Progenitor cell of endocrine pancreas (in vitro differentiated cells): ENCODE measurements at regions not wholly inside any gene's neighbourhood (a gene's known extent, or its start where the extent isn't known, plus 50 kb on each side); places are given as distances from the start of the nearest gene placed in this dataset.

ENCODE experiments used
- DNase-seq: peaks from one replicate; pipeline ENCODE4 v3.0.0; 2021; ENCODE audit warnings: low spot score; ENCODE audit not compliant: unreplicated experiment
- H3K27ac Mint-ChIP-seq: 2 replicates; pipeline ENCODE4 v1.8.0; 2021; ENCODE audit warnings: mild to moderate bottlenecking, moderate library complexity, mixed read lengths
- H3K27me3 Mint-ChIP-seq: 2 replicates; pipeline ENCODE4 v1.8.0; 2021; ENCODE audit warnings: mixed read lengths
- H3K36me3 Mint-ChIP-seq: 2 replicates; pipeline ENCODE4 v1.8.0; 2022; ENCODE audit warnings: mixed read lengths; ENCODE audit not compliant: insufficient read depth
- H3K4me1 Mint-ChIP-seq: 2 replicates; pipeline ENCODE4 v1.8.0; 2021; ENCODE audit warnings: low read depth, mixed read lengths
- H3K4me3 Mint-ChIP-seq: 2 replicates; pipeline ENCODE4 v1.8.0; 2021; ENCODE audit warnings: low read depth, mild to moderate bottlenecking, moderate library complexity, mixed read lengths
- H3K9me3 Mint-ChIP-seq: 2 replicates; pipeline ENCODE4 v1.8.0; 2021; ENCODE audit warnings: low read depth, mixed read lengths
- TF ChIP-seq, protein P1 (sequence below): fragments of 200-600 bp; sonication (generic); IDR thresholded peaks from one replicate; pipeline ENCODE4 v1.5.0; 2021; ENCODE audit warnings: antibody characterized with exemption, mild to moderate bottlenecking; ENCODE audit not compliant: unreplicated experiment

DNA sequence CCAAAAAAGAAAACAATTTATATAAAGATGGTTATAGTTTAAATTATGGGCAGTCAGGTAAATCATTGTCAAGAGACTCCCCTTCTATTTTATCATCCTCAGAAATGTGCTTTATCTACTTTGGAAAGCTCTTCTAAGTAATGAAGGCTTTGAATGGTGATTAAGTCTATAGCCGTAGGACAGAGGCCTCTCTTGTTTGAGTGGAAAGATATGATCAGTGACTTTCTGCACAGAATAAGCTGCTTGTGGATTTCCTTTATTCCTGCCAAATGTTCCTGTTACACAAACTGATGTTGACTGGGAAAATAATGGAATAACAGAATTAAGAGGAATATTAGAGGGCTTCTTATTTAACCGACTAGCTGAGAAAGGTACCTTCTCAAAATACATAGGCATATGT, 174.6 kb upstream of the IVNS1ABP start:
- Mint-ChIP-seq H3K9me3 (no peaks in the 10 kb centered on the region), H3K27me3 (peaks cover 2% of the 10 kb centered on the region), H3K36me3 (no peaks in the 10 kb centered on the region), H3K27ac (no peak overlapping the region), H3K4me3 (no peak overlapping the region), H3K4me1 (peaks cover 35% of the 10 kb centered on the region)
- TF ChIP-seq, protein P1, sequence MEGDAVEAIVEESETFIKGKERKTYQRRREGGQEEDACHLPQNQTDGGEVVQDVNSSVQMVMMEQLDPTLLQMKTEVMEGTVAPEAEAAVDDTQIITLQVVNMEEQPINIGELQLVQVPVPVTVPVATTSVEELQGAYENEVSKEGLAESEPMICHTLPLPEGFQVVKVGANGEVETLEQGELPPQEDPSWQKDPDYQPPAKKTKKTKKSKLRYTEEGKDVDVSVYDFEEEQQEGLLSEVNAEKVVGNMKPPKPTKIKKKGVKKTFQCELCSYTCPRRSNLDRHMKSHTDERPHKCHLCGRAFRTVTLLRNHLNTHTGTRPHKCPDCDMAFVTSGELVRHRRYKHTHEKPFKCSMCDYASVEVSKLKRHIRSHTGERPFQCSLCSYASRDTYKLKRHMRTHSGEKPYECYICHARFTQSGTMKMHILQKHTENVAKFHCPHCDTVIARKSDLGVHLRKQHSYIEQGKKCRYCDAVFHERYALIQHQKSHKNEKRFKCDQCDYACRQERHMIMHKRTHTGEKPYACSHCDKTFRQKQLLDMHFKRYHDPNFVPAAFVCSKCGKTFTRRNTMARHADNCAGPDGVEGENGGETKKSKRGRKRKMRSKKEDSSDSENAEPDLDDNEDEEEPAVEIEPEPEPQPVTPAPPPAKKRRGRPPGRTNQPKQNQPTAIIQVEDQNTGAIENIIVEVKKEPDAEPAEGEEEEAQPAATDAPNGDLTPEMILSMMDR, result no peak
- DNase-seq, result no peak

DNA sequence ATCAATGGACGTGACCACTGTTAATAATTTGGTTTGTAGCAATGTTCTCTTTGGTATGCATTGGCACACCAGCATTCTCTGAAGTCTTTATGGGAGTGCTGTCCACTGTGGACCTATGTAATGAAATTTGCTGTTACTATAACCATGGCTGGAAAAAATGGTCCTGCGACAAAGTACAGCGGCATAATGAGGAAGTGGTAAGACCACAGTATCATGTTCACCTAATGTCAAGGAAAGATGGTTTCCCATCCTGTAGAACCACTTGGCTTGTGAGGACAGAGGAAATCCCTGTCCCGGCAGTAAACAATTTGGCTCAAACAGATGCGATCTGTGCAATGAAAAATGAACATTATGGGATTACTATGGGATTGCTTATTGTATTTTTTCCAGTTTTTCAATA, 173.9 kb upstream of the IVNS1ABP start:
- TF ChIP-seq, protein P1, result no peak
- no peak overlapping the region for H3K27ac Mint-ChIP-seq
- no peak for DNase-seq
- peaks cover 3% of the 10 kb centered on the region for H3K27me3 Mint-ChIP-seq
- H3K36me3 Mint-ChIP-seq, result no peaks in the 10 kb centered on the region
- H3K4me3 Mint-ChIP-seq, result no peak overlapping the region
- H3K4me1 Mint-ChIP-seq, result peaks cover 40% of the 10 kb centered on the region
- H3K9me3 Mint-ChIP-seq, result no peaks in the 10 kb centered on the region

DNA sequence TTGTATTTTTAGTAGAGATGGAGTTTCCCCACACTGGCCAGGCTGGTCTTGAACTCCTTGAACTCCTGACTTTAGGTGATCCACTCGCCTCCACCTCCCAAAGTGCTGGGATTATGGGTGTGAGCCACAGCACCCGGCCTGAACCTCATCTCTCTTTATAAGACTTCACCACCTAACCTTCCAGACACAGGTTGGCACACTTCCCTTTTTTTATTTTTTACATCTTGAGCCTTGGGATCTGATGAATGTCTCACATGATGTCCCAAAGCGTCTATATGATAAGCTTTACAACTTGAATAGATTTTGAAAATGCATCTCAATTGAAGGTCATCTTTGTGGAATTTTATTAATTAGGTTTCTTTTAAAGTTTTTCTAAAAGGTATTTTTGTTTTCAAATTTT, 172.4 kb upstream of the IVNS1ABP start:
- H3K4me3 Mint-ChIP-seq, result no peak overlapping the region
- peaks cover 40% of the 10 kb centered on the region for H3K4me1 Mint-ChIP-seq
- H3K27me3 Mint-ChIP-seq, result peaks cover 3% of the 10 kb centered on the region
- peak overlapping the region; percentile 65 for H3K27ac Mint-ChIP-seq
- DNase-seq, result no peak
- TF ChIP-seq, protein P1, result no peak
- no peaks in the 10 kb centered on the region for H3K36me3 Mint-ChIP-seq
- no peaks in the 10 kb centered on the region for H3K9me3 Mint-ChIP-seq

DNA sequence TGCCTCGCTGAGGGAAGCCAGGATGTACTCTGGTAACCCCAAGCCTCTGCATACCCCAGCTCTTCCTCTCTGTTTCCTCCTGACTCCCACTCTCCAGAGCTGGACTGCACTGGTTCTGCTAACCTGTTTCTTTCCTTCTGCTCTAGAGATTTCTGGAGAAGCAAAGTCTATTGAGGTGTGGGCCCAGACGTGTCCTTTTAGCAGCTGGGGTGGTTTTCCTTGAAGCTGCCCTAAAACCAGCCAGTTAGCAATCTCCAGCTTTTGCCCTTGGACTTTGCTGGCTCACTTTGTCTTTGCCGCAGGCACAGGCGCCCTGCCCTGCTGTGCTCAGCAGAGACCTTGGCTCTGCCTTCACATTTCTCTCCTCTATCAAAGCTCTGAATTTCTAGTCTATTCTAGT, 171.8 kb upstream of the IVNS1ABP start:
- Mint-ChIP-seq H3K9me3 (no peaks in the 10 kb centered on the region), H3K36me3 (no peaks in the 10 kb centered on the region), H3K27me3 (peaks cover 3% of the 10 kb centered on the region), H3K4me1 (peaks cover 43% of the 10 kb centered on the region), H3K27ac (peak overlapping the region; percentile 65), H3K4me3 (no peak overlapping the region)
- TF ChIP-seq, protein P1, result no peak
- DNase-seq, result no peak

DNA sequence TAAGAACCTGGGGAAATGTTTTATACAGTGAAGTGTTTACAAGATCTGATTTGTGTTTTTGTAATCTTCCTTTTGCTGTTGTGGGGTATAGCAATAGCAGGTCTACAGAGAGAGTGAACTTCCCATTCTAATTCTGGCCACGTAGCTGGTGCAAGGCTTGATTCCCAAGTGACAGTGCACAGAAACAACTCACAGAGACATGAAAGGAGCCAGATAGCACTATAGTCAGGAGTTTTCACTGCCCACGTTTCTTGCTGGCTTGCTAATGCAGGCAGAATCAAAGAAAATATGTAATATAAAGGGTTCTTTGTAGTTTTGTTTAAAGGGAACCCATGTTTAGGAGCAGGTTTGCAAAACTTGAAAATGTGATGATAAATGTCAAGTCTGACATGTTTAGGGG, 170.9 kb upstream of the IVNS1ABP start:
- Mint-ChIP-seq H3K4me1 (peaks cover 42% of the 10 kb centered on the region), H3K4me3 (no peak overlapping the region), H3K27me3 (peaks cover 3% of the 10 kb centered on the region), H3K9me3 (no peaks in the 10 kb centered on the region), H3K36me3 (no peaks in the 10 kb centered on the region), H3K27ac (peak overlapping the region; percentile 44)
- TF ChIP-seq, protein P1, result no peak
- DNase-seq, result no peak
